ENCODE measurements at regions not wholly inside any gene's neighbourhood (a gene's known extent, or its start where the extent isn't known, plus 50 kb on each side); places are given as distances from the start of the nearest gene placed in this dataset.

DNA sequence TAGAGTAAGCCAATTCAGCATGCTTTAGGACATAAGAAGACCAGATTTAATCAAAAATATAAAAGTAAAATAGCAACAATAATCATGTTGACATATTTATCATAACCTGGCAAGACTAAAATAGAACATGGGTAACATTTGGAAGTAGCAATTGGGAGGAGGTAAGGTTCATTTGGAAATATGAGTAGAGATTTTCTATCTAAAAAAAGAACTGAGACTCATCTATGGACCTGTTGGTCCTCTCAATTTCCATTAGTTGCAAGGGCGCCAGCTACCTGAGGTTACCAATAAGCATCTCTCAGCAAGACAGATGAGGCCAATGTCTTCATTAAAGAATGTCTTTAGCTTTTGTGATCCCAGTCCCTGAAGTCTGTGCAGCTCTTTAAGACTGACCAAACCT lies 196.0 kb downstream of the IRS1 start:
- TF ChIP-seq TAF1 (IDR thresholded peaks at IDR 0.05; ENCODE audit: borderline replicate concordance, low read depth, low read length) = no peak
- TF ChIP-seq POLR2A (IDR thresholded peaks at IDR 0.05; ENCODE audit: low read depth, low read length) = no peak

Measured in GM12892 (cell line).